A549 (cell line): ENCODE measurements at regions not wholly inside any gene's neighbourhood (a gene's known extent, or its start where the extent isn't known, plus 50 kb on each side); places are given as distances from the start of the nearest gene placed in this dataset.
A peak's percentile ranks its signal among the peaks of the same experiment; 100 is the strongest.

Source experiments
- ATAC-seq, 2 experiments: fragments of 200-7000 bp in 1 of 2; fragments of >200 bp in 1 of 2; cut with Nextera tagmentation in 1 of 2; cut with Tn5 transposase in 1 of 2; 3 replicates each; pipeline versions ENCODE4 v1.8.0 to v1.9.1; 2018 to 2020; ENCODE audit warnings: mild to moderate bottlenecking in 1 of 2, moderate library complexity in 1 of 2
- CTCF ChIA-PET: fragments of 300-600 bp; sonication (Branson Sonifier 250); formaldehyde crosslinking; extraction: SDS; loops from one replicate; lab custom pipeline; 2021; ENCODE audit warnings: antibody characterized with exemption, inconsistent platforms; lab: Yijun Ruan, JAX
- POLR2A ChIA-PET: fragments of 350-600 bp; formaldehyde crosslinking; extraction: SDS; loops from one replicate; lab custom pipeline; 2021; ENCODE audit warnings: antibody characterized with exemption, inconsistent platforms; lab: Yijun Ruan, JAX
- DNase-seq, 2 experiments: peaks; one replicate each; pipeline versions ENCODE4 v3.0.0 to v3.0.0-alpha.2; 2011 to 2016; ENCODE audit warnings: low read depth in 1 of 2, low spot score in 1 of 2
- FAIRE-seq: peaks from 2 replicates; lab custom pipeline; 2011; peaks lifted over from hg19 to GRCh38; lab: Jason Lieb, UNC
- H3K27ac ChIP-seq, 2 experiments: fragments of >200 bp; sonication (Bioruptor Twin); formaldehyde crosslinking; 3 replicates each; pipeline ENCODE4 v1.5.1; 2016 to 2017
- H3K4me1 ChIP-seq: fragments of >200 bp; sonication (Bioruptor Twin); formaldehyde crosslinking; 3 replicates; pipeline ENCODE4 v1.6.1; 2016
- H3K4me2 ChIP-seq: fragments of >200 bp; sonication (Bioruptor Twin); formaldehyde crosslinking; 3 replicates; pipeline ENCODE4 v1.6.1; 2016
- H3K4me3 ChIP-seq: fragments of >200 bp; sonication (Bioruptor Twin); formaldehyde crosslinking; 3 replicates; pipeline ENCODE4 v1.5.1; 2016
- H3K9me3 ChIP-seq: fragments of >200 bp; sonication (Bioruptor Twin); formaldehyde crosslinking; 3 replicates; pipeline ENCODE4 v1.6.1; 2016
- CBX2 ChIP-seq: fragments of 200-600 bp; sonication (generic); IDR thresholded peaks from 2 replicates; pipeline ENCODE4 v1.6.1; 2016; ENCODE audit warnings: low read depth, mild to moderate bottlenecking, borderline replicate concordance
- CBX8 ChIP-seq: fragments of 200-600 bp; sonication (generic); IDR thresholded peaks from 2 replicates; pipeline ENCODE4 v1.6.1; 2016
- CHD4 ChIP-seq: fragments of 200-600 bp; sonication (generic); IDR thresholded peaks from 2 replicates; pipeline ENCODE4 v1.6.1; 2016; ENCODE audit warnings: antibody characterized with exemption, mild to moderate bottlenecking, borderline replicate concordance
- CTCF ChIP-seq: fragments of >200 bp; sonication (Bioruptor Twin); formaldehyde crosslinking; IDR thresholded peaks from 3 replicates; pipeline ENCODE4 v1.5.1; 2016
- EHF ChIP-seq: fragments of 250-450 bp; sonication (Bioruptor Pico); IDR thresholded peaks from 2 replicates; pipeline ENCODE4 v1.5.0; 2020; ENCODE audit warnings: mild to moderate bottlenecking
- ELK1 ChIP-seq: fragments of 150-350 bp; IDR thresholded peaks from 2 replicates; pipeline ENCODE4 v1.6.1; 2014; ENCODE audit warnings: low read depth, mild to moderate bottlenecking, low read length
- ESRRA ChIP-seq: fragments of 150-350 bp; IDR thresholded peaks from 2 replicates; pipeline ENCODE4 v1.6.1; 2014; ENCODE audit warnings: mild to moderate bottlenecking, low read length, borderline replicate concordance
- FOSL2 ChIP-seq, 2 experiments: fragments of 450-650 bp in 1 of 2; fragments of >200 bp in 1 of 2; sonication (Bioruptor Twin) in 1 of 2; formaldehyde crosslinking; IDR thresholded peaks; 2 replicates each; pipeline versions ENCODE4 v1.5.0 to v1.6.1; 2016 to 2020; ENCODE audit warnings: mild to moderate bottlenecking in 1 of 2, moderate library complexity in 1 of 2
- GATA3 ChIP-seq: IDR thresholded peaks from 2 replicates; pipeline ENCODE4 v1.6.1; 2012; ENCODE audit warnings: borderline replicate concordance
- HEYL ChIP-seq: fragments of 250-450 bp; sonication (Bioruptor Pico); IDR thresholded peaks from 2 replicates; pipeline ENCODE4 v1.8.0; 2021; ENCODE audit warnings: mild to moderate bottlenecking, moderate library complexity
- HOXA7 ChIP-seq: fragments of 250-450 bp; sonication (Bioruptor Pico); IDR thresholded peaks from 2 replicates; pipeline ENCODE4 v1.5.0; 2020; ENCODE audit warnings: mild to moderate bottlenecking, moderate library complexity
- HOXB5 ChIP-seq: fragments of 250-450 bp; sonication (Bioruptor Pico); IDR thresholded peaks from 2 replicates; pipeline ENCODE4 v1.5.0; 2020; ENCODE audit warnings: mild to moderate bottlenecking, moderate library complexity
- JUN ChIP-seq, 2 experiments: fragments of >200 bp; sonication (Bioruptor Twin); formaldehyde crosslinking; IDR thresholded peaks; 2 replicates in 1 of 2; 3 replicates in 1 of 2; pipeline ENCODE4 v1.6.1; 2016 to 2017
- KDM5A ChIP-seq: fragments of 200-600 bp; sonication (generic); IDR thresholded peaks from 2 replicates; pipeline ENCODE4 v1.6.1; 2016; ENCODE audit warnings: antibody characterized with exemption, mild to moderate bottlenecking
- MAFK ChIP-seq: fragments of 450-650 bp; IDR thresholded peaks from 2 replicates; pipeline ENCODE4 v1.6.1; 2014; ENCODE audit not compliant: partially characterized antibody
- MAZ ChIP-seq: fragments of 150-350 bp; IDR thresholded peaks from 2 replicates; pipeline ENCODE4 v1.6.1; 2014; ENCODE audit warnings: antibody characterized with exemption, low read depth, low read length, borderline replicate concordance
- NFE2L2 ChIP-seq: fragments of 150-350 bp; conservative IDR thresholded peaks from 2 replicates; pipeline ENCODE4 v1.6.1; 2014; ENCODE audit warnings: low read length
- POLR2A ChIP-seq: IDR thresholded peaks from 2 replicates; pipeline ENCODE4 v1.6.1; 2012; ENCODE audit warnings: mild to moderate bottlenecking, low read length
- POLR2AphosphoS2 ChIP-seq: conservative IDR thresholded peaks from 2 replicates; pipeline ENCODE4 v1.6.1; 2012; ENCODE audit warnings: low read length, improper control_type of control experiment, inconsistent platforms
- RAD21 ChIP-seq, 2 experiments: fragments of >200 bp in 1 of 2; sonication (Bioruptor Twin) in 1 of 2; formaldehyde crosslinking in 1 of 2; IDR thresholded peaks in 1 of 2; conservative IDR thresholded peaks in 1 of 2; 2 replicates in 1 of 2; 3 replicates in 1 of 2; pipeline ENCODE4 v1.6.1; 2012 to 2018; ENCODE audit warnings: inconsistent platforms in 1 of 2
- RARB ChIP-seq: fragments of 250-450 bp; sonication (Bioruptor Pico); IDR thresholded peaks from 2 replicates; pipeline ENCODE4 v1.8.0; 2021; ENCODE audit warnings: mild to moderate bottlenecking, moderate library complexity
- RCOR1 ChIP-seq: fragments of 150-350 bp; IDR thresholded peaks from 2 replicates; pipeline ENCODE4 v1.6.1; 2014; ENCODE audit warnings: antibody characterized with exemption, low read length, low read depth
- TFCP2L1 ChIP-seq: fragments of 250-450 bp; sonication (Bioruptor Pico); IDR thresholded peaks from 2 replicates; pipeline ENCODE4 v1.5.0; 2021; ENCODE audit warnings: mild to moderate bottlenecking
- TP53 ChIP-seq: fragments of 250-450 bp; sonication (Bioruptor Pico); IDR thresholded peaks from 2 replicates; pipeline ENCODE4 v1.5.0; 2021; ENCODE audit warnings: mild to moderate bottlenecking, moderate library complexity
- ZFP36 ChIP-seq: fragments of 450-650 bp; IDR thresholded peaks from 2 replicates; pipeline ENCODE4 v1.6.1; 2014; ENCODE audit warnings: borderline replicate concordance; ENCODE audit not compliant: partially characterized antibody
- ZNF302 ChIP-seq: fragments of 250-450 bp; sonication (Bioruptor Pico); IDR thresholded peaks from 2 replicates; pipeline ENCODE4 v1.9.0; 2021; ENCODE audit warnings: inconsistent platforms, mild to moderate bottlenecking, moderate library complexity
- WGBS: methylation state at CpG from one replicate; pipeline ENCODE4 v1.1.6; 2017; ENCODE audit errors: missing lambda C conversion rate; 5-methylcytosine and 5-hydroxymethylcytosine counted together

DNA sequence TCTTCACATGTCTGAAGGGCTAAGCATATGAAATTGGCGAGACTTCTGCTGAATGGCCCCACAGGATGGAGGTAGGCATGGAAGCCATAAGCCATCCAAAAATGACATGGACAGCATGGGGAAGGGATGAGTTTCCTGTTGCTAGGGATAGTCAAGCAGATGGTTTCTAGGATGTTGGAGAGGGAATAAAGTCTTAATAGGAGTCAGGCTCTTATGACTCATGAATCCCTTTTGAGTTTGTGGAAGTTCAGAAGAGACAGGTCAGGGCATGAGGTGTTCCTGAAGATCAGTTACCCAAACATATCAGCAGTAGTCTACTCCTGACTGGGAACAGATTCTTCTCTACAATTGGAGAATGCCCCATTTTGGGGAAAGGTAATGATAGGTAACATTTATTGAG, 243.9 kb downstream of the REEP3 start:
- DNase-seq, result peak in 1 of 2 experiments; percentile 21
- FAIRE-seq, result no peak
- WGBS, result 100% methylated on average over 1 of the region's 1 CpG
- ChIA-PET CTCF (interaction anchor here (0.6 to 5.8 kb wide), 6 partner anchors 44 to 598 kb away, joined by 3 to 58 read pairs (median 4); no protein-coding TSS in a partner anchor), POLR2A (no interaction called here)
- H3K4me2 ChIP-seq, result no peak overlapping the region
- H3K9me3 ChIP-seq, result no peaks in the 10 kb centered on the region
- H3K4me3 ChIP-seq, result no peak overlapping the region
- H3K27ac ChIP-seq, result no peak overlapping the region
- no peak for TF ChIP-seq ZNF302 (CRISPR knock-in tag)
- TF ChIP-seq RAD21 (conservative IDR thresholded peaks at IDR 0.05 in 1 of 2, IDR thresholded peaks at IDR 0.05 in 1 of 2), result no peak
- TF ChIP-seq ESRRA, result no peak
- no peak for TF ChIP-seq KDM5A
- no peak for TF ChIP-seq TFCP2L1
- no peak for TF ChIP-seq ELK1
- no peak for TF ChIP-seq CHD4
- TF ChIP-seq JUN (IDR thresholded peaks at IDR 0.05), result no peak
- no peak for TF ChIP-seq POLR2A
- TF ChIP-seq POLR2AphosphoS2, result no peak
- no peak for TF ChIP-seq RCOR1
- no peak for TF ChIP-seq MAZ
- TF ChIP-seq MAFK, result no peak
- no peak for TF ChIP-seq NFE2L2
- TF ChIP-seq CBX2, result no peak
- no peak for TF ChIP-seq ZFP36
- no peak for TF ChIP-seq HOXB5 (CRISPR knock-in tag)
- no peak for TF ChIP-seq EHF (CRISPR knock-in tag)
- TF ChIP-seq TP53 (CRISPR knock-in tag), result no peak
- H3K4me1 ChIP-seq, result no peaks in the 10 kb centered on the region
- ATAC-seq, result peak in 1 of 2 experiments; percentile 54; a peak in 2 of 6 replicates

- ATAC-seq (no peak), DNase-seq (no peak), FAIRE-seq (no peak)
- Histone ChIP-seq H3K4me2 (no peak overlapping the region), H3K9me3 (no peaks in the 10 kb centered on the region), H3K4me1 (no peaks in the 10 kb centered on the region), H3K27ac (no peak overlapping the region), H3K4me3 (no peak overlapping the region)
- no peak for TF ChIP-seq FOSL2 (IDR thresholded peaks at IDR 0.05)
- TF ChIP-seq FOSL2 (CRISPR knock-in tag; IDR thresholded peaks at IDR 0.05), result no peak
- no peak for TF ChIP-seq CBX8
- no peak for TF ChIP-seq RARB (CRISPR knock-in tag)
- no peak for TF ChIP-seq HOXB5 (CRISPR knock-in tag)
- TF ChIP-seq CTCF, result no peak
- no peak for TF ChIP-seq GATA3
- TF ChIP-seq ELK1, result no peak
- TF ChIP-seq HOXA7, result no peak
- TF ChIP-seq HEYL (CRISPR knock-in tag), result no peak
- 42% methylated on average over 2 of the region's 2 CpGs for WGBS
- ChIA-PET POLR2A (no interaction called here), CTCF (interaction anchor here (0.6 to 5.8 kb wide), 17 partner anchors 8 to 610 kb away, joined by 3 to 58 read pairs (median 4); partner anchors contain the start of gene JMJD1C)
Observed at GRCh38 chr10:63766745-63767137, 245.5 kb downstream of the REEP3 start.
